NOMO-1 treated with dmso at 0.1 percent for 144 hours (cell line): ENCODE measurements at regions not wholly inside any gene's neighbourhood (a gene's known extent, or its start where the extent isn't known, plus 50 kb on each side); places are given as distances from the start of the nearest gene placed in this dataset.
A peak's percentile ranks its signal among the peaks of the same experiment; 100 is the strongest.
"Not testable (repeated sequence)": the region's sequence is repeated elsewhere in the genome, so short reads cannot be mapped to it uniquely, and the experiment has no call there.

Experiments
- DNase-seq: peaks from one replicate; lab custom pipeline; 2025; ENCODE audit not compliant: unreplicated experiment; lab: John Stamatoyannopoulos, UW

DNA sequence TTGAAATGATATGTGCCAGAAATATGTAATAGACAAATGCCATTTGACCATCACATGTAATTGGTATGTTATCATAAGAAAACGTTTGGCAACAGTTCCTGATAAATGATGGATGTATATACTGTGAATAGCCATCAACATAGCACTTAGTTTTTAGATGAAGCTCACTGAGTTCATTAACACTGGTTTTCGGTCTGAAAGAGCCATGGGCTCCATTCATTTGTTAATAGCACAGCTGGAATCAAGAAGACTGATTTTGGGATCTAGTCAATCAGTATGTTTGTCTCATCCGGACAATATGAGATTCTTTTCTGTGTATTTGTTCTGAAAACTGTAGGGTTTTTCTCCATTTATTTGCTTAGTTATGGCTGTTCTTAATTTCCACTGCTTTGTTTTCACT lies 413.5 kb upstream of the CLINT1 start:
- DNase-seq, result no peak

DNA sequence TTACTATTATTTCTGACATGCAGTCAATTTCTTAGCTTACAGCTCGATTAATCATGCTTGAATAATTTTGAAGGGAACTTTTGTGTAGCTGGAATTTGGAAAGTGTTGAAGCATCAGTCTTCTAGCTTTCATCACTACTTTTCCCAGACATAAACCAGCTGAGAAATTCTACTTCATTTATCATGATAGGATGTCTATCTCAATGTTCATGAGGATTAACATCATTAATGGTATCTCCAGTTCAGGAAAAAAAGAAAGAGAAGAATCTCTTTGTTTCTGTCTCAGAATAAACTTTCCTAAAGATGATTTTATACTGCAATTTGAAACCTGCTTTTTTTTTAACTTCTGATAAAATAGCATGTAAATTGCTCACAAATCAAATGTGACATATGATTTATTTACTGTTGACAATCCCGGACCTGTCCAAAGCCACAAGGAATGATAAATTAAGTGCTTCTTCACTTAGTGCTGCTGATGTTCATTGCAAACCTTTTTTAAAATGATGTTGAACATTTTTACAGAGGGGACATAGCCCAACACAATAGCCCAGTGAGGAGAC lies 412.1 kb upstream of the CLINT1 start:
- no peak for DNase-seq

DNA sequence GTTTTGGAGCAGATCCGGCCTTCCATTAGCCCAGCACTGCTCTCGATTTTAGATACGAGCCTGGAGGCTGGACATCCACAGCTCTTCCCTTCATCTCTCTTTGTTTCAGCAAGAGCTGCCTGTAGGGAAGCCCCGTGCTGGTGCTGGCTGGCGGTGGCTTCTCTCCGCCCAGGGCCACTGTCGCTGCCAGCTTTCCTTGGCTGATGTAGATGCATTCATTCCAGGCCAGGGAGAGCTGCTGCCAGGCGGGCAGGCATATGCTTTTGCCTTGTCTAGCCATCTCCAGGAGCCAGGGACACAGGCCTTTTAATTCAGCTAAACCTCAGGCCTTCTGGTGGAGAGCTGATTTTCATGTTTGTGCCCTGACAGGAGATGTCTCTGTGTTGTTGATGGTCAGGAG lies 409.3 kb upstream of the CLINT1 start:
- no peak for DNase-seq

DNA sequence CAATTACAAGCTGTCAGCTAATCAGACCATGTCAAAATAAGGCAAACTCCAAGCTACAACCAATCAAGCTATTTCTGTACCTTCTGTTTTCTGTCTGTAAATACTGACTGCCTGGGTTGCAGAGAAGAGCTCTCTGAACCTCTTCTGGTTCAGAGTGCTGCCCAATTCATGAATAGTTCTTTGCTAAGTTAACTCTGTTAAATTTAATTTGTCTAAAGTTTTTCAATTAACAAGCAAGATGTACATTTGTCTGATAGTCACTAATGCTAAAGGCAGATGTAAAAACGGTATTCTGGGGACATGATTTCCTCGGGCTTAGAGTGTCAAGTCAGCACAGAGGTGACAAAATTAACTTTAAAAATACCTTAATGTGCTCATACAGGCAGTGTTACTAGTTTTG lies 408.3 kb upstream of the CLINT1 start:
- DNase-seq, result no peak

DNA sequence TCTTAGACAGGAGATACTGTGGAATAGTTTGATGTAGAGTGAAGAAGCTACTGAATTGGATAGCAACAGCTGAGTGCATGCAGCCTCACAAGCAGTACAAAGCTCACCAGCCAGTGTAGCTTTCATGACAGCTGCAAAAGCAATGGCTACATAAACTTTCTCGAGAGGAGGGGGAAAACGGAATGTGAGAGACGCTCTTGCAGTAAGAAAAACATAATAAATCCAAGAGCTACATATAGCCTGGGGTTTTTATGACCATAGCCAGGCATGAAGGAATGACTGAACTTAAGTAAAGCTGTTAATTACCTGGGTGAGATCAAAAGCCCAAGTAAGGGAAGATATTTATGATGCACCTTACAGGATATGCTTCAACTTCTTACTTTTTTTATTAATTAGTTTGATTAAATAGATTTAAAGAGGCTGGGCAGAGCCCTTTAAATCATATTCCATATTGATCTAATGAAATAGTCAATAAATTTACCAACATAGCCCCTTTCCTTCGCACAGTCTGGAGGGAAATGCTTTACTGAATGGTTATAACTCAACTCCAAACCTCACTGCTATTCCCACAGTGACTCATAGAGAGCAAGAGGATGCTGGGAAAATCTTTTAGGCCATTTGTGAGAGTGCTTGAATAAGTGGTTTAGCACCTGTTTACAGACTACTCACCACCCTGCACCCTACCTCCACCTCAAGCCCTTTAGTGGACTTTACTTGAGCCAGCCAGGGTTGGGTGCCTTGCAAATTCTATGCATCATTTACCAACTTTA lies 407.2 kb upstream of the CLINT1 start:
- DNase-seq, result no peak

DNA sequence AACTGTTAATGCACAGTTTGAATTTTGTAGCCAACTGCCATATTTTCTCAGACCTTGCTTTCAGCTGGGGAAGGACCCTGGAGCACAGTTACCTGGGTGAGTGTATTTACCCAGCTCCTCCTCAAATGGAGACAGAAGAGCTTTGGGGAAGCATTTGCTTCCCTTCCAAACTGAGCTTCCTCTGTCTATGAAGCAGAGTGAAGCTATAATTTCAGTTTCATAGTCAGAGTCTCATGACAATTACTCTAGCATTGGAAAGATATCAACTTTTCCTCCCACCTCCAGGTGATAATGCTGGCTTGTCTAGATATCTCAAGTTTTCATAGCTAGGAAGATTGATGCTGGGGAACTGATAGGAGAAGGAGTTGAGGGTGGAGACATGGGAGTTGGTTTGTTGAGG lies 406.4 kb upstream of the CLINT1 start:
- no peak for DNase-seq

DNA sequence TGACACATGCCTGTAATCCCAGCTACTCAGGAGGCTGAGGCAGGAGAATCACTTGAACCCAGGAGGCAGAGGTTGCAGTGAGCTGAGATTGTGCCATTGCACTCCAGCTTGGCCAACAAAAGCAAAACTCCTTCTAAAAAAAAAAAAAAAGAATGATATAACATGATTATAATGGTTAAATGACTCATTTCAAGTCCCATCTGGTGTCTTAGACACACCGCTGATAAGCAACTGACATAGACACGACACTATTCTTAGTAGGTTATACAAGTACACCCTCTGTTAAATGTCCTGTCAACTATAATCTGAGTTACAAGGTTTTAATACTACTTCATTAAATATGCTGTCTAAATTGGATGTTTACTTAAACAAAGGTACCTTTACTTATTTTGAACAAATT lies 405.3 kb upstream of the CLINT1 start:
- DNase-seq, result no peak

DNA sequence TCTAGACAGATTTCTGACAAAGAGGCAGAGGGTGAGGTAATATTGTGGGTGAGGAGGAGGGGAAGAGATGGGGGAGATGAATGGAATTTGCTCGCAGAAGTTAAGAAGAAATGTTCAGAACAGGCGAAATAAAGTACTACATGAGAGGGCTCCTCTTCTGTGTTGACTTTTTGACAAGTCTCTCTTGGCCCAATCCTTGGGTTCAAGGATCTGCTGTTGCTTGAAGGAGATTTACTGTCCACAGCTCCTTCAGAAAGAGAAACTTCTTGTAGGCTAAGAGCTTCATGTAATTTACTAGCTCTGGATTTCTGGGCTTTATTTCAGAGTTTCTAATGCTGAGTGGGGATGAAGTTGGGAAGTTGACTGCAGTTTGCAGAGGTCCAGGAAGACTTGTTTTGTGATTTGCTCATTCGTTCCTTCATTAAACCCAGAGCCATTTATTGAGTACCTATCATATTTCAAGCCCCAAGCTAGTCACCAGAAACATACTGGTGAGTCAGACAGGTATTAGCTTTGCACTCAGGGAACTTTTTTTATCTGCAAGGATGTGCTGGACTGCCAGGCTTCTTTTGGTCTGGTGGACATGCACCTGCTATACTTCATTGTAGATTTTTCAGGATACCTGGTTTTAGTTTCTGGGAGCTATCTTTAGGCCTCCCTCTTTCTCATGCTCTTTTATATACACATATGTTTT lies 402.9 kb upstream of the CLINT1 start:
- DNase-seq, result no peak

DNA sequence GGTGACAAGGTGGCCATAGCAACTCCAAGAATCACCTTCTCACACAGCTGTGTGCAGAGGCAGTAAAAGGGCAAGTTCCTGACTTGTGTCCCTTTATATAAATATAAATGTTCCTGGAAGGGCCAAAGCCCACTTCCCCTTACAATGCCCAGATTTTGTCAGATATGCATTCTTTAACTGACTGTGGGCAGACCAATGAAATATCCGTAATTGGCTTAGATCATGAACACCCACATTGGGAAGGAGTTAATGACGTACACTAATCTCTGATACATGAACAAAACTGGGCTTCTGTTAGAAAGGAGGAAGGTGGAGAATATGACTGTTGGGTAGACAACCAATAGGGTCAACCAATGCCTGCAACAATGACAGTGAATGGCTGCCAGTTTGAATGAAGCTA lies 397.2 kb upstream of the CLINT1 start:
- no peak for DNase-seq

DNA sequence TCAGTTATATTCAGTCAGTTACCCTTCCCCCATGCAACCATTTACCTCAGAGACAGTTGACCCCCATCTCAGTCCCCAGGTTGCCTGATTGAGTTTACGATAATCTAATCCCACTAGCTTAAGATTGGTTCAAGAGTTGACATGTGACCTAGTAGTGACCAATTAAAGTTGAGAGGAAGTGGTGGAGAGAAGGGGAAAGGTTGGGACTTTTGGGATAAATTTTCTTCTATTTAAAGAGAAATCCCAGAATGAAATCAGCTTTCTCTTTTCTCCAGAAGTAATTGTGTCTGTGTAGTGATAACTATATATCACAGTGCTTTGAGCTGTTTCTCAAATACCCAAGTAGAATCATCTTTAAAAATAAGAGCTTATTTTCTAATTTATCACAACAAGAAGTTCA lies 396.7 kb upstream of the CLINT1 start:
- DNase-seq, result no peak

DNA sequence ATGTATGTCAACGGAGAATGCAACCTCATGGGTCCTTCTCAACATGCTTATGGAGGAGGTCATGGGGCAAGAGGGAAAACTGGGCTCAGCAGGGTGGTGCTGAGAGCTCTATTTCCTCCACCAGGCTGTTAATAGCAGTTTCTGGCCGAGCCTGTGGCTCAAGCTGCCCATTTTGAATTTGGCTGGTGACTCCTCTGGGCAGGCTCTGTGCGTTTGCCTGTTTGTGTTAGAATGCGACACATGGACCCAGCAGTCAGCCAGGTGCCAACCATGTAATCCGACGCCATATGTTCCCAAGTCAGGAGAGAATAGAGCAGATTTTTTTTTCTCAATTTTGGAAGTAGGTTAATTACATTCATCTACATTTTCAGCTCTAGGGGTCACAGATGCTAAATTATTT lies 387.7 kb upstream of the CLINT1 start:
- DNase-seq, result no peak

DNA sequence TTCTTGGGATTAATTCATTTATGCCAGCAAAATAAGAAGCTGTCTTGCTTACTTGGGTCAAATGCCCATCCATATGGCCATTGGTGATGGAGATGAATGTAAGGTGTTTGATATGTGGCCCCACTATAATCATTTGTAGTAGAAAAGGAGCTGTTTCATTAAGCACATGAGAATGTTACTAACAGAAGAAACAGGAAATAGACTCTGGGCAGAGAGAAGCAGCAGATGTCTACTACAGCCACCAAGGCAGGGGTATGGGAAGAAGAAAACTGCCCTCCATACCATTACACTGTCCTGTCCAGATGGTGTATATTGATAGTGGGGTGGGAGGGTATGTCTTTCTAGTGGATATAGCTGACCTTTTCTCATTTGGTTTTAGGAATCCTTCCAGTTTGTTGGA lies 386.6 kb upstream of the CLINT1 start:
- DNase-seq, result no peak

DNA sequence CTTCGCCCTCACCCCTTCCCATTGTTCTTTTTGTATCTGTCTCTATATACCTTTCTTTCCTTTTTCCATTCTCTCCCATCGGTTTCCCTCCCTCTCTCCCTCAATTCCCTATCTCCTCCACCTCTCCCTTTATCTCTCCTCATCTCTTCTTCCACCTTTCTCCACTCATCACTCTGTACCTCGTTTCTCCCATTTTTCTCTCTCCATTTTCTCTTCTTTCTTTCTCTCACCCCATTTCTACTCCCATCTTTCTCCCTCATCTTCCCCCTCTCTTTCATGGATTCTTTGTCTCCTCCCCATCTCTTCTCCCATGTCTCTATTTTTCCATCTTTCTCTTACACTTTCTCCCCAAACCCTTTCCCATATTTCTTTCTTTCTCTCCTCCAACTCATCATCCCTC lies 385.9 kb upstream of the CLINT1 start:
- no peak for DNase-seq

DNA sequence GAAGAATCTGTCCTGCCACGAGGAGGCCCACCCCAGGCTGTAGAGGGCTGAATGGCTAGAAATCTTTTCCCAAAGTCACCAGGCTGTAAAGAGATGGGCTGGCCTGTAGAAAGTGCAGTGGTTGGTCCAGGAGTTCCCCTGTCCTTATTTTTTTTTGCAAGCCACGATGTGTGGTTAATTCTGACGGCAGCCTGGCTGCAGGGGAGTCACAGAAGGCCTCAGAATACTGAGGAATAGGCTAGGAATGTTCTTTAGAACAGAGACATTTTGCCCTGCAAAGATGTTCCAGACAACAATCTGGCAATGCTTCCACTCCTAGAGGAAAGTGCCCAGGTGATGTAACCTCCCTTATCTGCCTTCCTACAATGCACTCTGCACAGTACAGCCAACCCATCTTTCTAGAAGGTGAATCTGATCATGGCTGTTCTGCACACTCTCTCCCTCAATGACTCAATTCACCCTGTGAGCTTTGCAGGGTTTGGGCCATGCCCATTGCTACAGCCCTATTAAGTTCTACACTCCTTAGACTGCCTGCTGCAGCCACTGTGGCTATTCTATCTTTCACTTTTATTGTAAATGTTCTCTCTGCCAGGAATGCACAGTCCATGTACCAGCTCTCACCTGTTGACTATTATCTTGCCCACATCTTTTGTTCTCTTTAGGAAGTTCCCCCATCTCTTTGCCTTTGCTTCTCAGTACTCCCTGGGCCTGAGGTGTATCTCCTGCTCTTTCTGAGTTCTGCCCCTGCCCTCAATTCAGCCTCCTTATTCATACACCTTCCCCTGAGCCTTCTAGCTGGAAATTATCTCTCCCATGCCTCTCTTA lies 377.8 kb upstream of the CLINT1 start:
- no peak for DNase-seq

DNA sequence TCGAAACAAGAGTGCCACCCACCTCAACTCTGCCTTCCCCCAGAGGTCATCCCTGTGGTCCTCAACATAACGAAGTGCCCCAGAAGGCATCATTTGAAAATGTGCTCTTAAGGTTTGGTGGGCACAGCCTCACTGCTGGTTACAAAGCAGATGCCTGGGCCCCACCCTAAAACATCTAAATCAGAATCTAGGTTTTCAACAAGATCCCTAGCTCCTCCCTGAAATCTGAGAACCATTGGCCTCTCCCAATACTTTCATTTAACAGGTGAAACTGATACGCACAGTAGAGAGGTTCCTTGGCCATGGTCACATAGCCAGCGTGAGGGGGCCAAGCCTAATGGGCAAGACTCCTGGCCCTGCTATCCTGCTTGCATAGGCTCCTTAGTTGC lies 376.2 kb upstream of the CLINT1 start:
- no peak for DNase-seq

DNA sequence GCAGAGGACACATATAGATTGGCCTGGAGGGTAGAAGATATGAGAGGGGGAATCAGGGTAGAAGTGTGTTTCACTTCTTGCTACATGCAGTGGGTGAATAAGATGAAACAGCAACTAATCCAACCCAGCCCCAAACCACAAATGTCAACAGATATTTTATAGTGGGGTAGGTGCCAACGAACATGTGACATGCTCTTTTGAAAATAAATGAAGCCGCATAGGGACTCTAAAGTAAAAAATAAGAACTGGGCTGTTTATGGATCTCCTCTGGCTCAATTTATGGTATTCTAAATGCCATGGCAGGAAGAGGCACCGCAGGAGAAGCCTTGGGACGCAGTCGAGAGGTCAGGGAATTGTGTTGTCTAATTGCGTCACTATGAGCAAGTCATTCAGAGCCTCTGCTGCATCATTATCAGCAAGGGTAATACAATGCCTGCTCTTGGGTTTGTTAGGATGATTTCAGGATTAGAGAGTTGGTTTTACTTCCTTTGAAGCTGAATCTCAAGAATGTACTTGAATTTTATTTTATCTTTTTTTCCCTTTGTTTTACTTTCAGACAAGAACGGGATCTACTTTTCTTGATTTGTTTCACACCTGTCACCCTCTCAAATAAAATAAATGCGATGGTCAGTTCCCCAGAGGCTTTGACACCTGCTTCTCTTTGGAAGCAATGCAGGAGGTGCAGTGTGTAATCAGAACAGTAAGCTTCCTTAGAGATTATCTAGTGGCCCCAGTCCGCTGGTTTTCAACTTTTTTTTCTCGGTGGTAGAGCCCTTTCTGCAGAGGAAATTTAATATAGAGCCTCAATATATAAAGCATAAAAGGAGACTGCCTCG lies 375.6 kb upstream of the CLINT1 start:
- DNase-seq, result peak; percentile 63

DNA sequence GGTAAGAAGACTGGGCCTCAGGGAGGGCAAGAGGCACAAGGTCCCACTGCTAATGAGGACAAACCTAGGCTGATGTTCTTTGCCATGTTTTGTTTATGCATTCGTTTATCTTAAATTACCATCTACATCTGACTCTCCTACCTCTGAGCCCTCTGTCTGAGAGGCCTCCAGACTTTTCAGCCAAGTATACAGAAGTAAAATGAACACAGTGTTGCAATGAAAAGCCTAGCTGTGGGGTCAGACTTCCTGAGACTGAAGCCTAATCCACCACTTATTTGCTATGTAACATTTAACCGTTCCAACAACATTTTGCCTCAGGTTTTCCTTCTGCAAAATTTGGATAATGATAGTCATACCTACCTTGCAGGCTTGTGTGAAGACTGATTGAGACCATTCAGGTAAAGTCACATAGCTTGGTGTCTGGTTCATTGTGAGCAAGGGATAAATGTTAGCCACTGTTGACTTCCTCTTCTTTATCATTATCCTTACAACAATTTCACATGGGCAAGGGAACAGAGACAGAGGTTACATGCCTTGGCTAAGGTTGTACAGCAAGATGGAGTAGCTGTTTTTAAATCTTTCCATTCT lies 374.9 kb upstream of the CLINT1 start:
- DNase-seq, result peak; percentile 3

DNA sequence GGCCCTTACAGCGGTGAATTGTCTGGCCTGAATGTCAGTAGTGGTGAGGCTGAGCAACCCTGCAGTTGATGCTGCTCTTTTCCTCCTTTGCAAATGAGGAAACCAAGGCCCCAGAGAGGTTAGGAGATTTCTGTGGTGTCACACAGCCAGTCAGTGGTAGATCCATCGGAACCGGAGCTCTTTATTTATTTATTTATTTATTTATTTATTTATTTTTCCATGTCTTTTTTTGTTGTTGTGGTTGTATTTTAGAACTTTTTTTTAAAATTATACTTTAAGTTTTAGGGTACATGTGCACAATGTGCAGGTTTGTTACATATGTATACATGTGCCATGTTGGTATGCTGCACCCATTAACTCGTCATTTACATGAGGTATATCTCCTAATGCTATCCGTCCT lies 368.4 kb upstream of the CLINT1 start:
- not testable (repeated sequence) for DNase-seq

DNA sequence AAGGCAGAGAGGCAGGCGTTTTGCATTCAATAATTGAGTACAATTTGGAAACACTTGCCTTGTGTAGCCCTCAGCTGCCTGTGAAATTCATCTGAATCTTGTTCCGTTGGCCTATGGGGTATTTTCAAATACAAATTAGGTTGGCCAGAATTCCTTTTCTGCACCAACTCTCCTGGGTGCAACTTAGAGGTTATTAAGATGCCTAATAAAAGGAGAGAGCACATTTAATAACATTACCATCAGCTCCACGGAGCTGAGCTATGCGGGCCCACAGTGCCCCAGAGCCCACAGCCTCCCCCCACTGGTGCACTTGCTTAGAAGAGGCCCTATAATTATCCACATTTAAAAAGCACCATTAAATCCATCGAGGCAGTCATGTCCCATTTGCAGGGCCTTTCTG lies 367.6 kb upstream of the CLINT1 start:
- no peak for DNase-seq

DNA sequence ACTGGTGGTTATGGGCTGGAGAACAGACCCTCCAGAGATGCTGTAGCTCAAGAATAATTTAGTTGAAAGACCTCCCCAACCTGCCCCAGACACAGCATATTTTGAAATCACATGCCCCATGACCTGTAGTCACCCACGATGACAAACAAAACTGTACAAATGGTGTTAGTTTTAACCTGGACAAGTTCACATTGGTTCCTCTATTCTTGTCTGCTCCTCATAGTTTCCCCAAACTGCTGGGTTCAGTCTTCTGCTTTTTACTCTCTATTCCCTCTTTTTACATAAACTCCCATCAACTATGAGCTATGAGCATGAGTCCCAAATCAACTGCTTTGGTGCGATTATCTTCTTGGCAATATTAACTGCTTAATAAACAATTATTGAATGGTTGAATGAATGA lies 365.3 kb upstream of the CLINT1 start:
- peak; percentile 80 for DNase-seq
